ENCODE measurements at regions not wholly inside any gene's neighbourhood (a gene's known extent, or its start where the extent isn't known, plus 50 kb on each side); places are given as distances from the start of the nearest gene placed in this dataset.

- TF ChIP-seq CTCF (conservative IDR thresholded peaks at IDR 0.05): no peak
- no peak for TF ChIP-seq EZH2 (IDR thresholded peaks at IDR 0.05; ENCODE audit: low read depth)
These were observed 1142.9 kb upstream of the PABPC4L start for GRCh38 chr4:135344492-135344891.
